Effector memory CD8-positive, alpha-beta T cell (primary cell): ENCODE measurements at regions not wholly inside any gene's neighbourhood (a gene's known extent, or its start where the extent isn't known, plus 50 kb on each side); places are given as distances from the start of the nearest gene placed in this dataset.

ENCODE experiments used
- ATAC-seq: fragments of 150-1000 bp; cut with Tn5 transposase; replicated peaks from 2 replicates; pipeline ENCODE4 v1.10.0; 2021; ENCODE audit warnings: mild to moderate bottlenecking, moderate library complexity
- DNase-seq, 3 experiments: peaks; one replicate each; pipeline ENCODE4 v3.0.0; 2021
- H3K27ac Mint-ChIP-seq, 2 donors: one replicate each; pipeline ENCODE4 v1.8.0; 2022; ENCODE audit warnings: mild to moderate bottlenecking in 2 of 2, mixed read lengths in 2 of 2, moderate library complexity in 2 of 2
- H3K27me3 Mint-ChIP-seq, 2 donors: one replicate each; pipeline ENCODE4 v1.8.0; 2022; ENCODE audit warnings: mixed read lengths in 2 of 2
- H3K36me3 Mint-ChIP-seq: one replicate; pipeline ENCODE4 v1.8.0; 2022; ENCODE audit warnings: mild to moderate bottlenecking, moderate library complexity, mixed read lengths; ENCODE audit not compliant: insufficient read depth
- H3K4me1 Mint-ChIP-seq, 2 donors: one replicate each; pipeline ENCODE4 v1.8.0; 2022; ENCODE audit warnings: low read depth in 2 of 2, mixed read lengths in 2 of 2
- H3K4me3 Mint-ChIP-seq, 2 donors: one replicate each; pipeline ENCODE4 v1.8.0; 2022; ENCODE audit warnings: mild to moderate bottlenecking in 2 of 2, mixed read lengths in 2 of 2, moderate library complexity in 2 of 2
- H3K9me3 Mint-ChIP-seq, 2 donors: one replicate each; pipeline ENCODE4 v1.8.0; 2022; ENCODE audit warnings: mixed read lengths in 2 of 2

- Mint-ChIP-seq H3K4me1 (no peaks in the 10 kb centered on the region), H3K27ac (no peak overlapping the region), H3K36me3 (no peaks in the 10 kb centered on the region), H3K4me3 (no peak overlapping the region), H3K9me3 (no peaks in the 10 kb centered on the region), H3K27me3 (peaks cover 43 to 85% of the 10 kb centered on the region in 2 donors)
- ATAC-seq (no peak), DNase-seq (no peak)
These were observed 191.8 kb upstream of the NECTIN1 start for GRCh38 chr11:119920666-119921387.

GRCh38 chr11:119919656-119920055, 190.7 kb upstream of the NECTIN1 start:
- Mint-ChIP-seq H3K4me3 (no peak overlapping the region), H3K4me1 (no peaks in the 10 kb centered on the region), H3K36me3 (no peaks in the 10 kb centered on the region), H3K9me3 (peaks cover 0 to 7% of the 10 kb centered on the region in 2 donors), H3K27ac (no peak overlapping the region), H3K27me3 (peaks cover 32 to 73% of the 10 kb centered on the region in 2 donors)
- no peak for ATAC-seq
- no peak for DNase-seq

GRCh38 chr11:119918347-119918746, 189.3 kb upstream of the NECTIN1 start:
- Mint-ChIP-seq H3K27ac (no peak overlapping the region), H3K9me3 (peaks cover 0 to 7% of the 10 kb centered on the region in 2 donors), H3K36me3 (no peaks in the 10 kb centered on the region), H3K4me1 (no peaks in the 10 kb centered on the region), H3K27me3 (peaks cover 28 to 60% of the 10 kb centered on the region in 2 donors), H3K4me3 (no peak overlapping the region)
- ATAC-seq (no peak), DNase-seq (no peak)

GRCh38 chr11:119916568-119916967, 187.6 kb upstream of the NECTIN1 start:
- Mint-ChIP-seq H3K27ac (no peak overlapping the region), H3K4me1 (no peaks in the 10 kb centered on the region), H3K27me3 (peaks cover 12 to 42% of the 10 kb centered on the region in 2 donors), H3K9me3 (peaks cover 0 to 7% of the 10 kb centered on the region in 2 donors), H3K36me3 (no peaks in the 10 kb centered on the region), H3K4me3 (no peak overlapping the region)
- ATAC-seq (no peak), DNase-seq (no peak)

GRCh38 chr11:119912229-119912628, 183.2 kb upstream of the NECTIN1 start:
- Mint-ChIP-seq H3K4me1 (no peaks in the 10 kb centered on the region), H3K9me3 (peaks cover 0 to 7% of the 10 kb centered on the region in 2 donors), H3K27me3 (peaks cover 32 to 43% of the 10 kb centered on the region in 2 donors), H3K36me3 (no peaks in the 10 kb centered on the region), H3K4me3 (no peak overlapping the region), H3K27ac (no peak overlapping the region)
- DNase-seq (no peak), ATAC-seq (no peak)

- H3K4me1 Mint-ChIP-seq: no peaks in the 10 kb centered on the region
- peaks cover 0 to 7% of the 10 kb centered on the region in 2 donors for H3K9me3 Mint-ChIP-seq
- H3K4me3 Mint-ChIP-seq: no peak overlapping the region
- peaks cover 35 to 47% of the 10 kb centered on the region in 2 donors for H3K27me3 Mint-ChIP-seq
- no peak overlapping the region for H3K27ac Mint-ChIP-seq
- DNase-seq (no peak), ATAC-seq (no peak)
- H3K36me3 Mint-ChIP-seq: no peaks in the 10 kb centered on the region
These were observed 181.7 kb upstream of the NECTIN1 start for GRCh38 chr11:119910650-119911049.

GRCh38 chr11:119910051-119910450, 181.1 kb upstream of the NECTIN1 start:
- no peak overlapping the region for H3K27ac Mint-ChIP-seq
- no peak for ATAC-seq
- no peak overlapping the region for H3K4me3 Mint-ChIP-seq
- peaks cover 41 to 53% of the 10 kb centered on the region in 2 donors for H3K27me3 Mint-ChIP-seq
- no peaks in the 10 kb centered on the region for H3K4me1 Mint-ChIP-seq
- H3K36me3 Mint-ChIP-seq: no peaks in the 10 kb centered on the region
- peaks cover 0 to 4% of the 10 kb centered on the region in 2 donors for H3K9me3 Mint-ChIP-seq
- DNase-seq: no peak

- no peak overlapping the region for H3K27ac Mint-ChIP-seq
- ATAC-seq: no peak
These were observed 180.5 kb upstream of the NECTIN1 start for GRCh38 chr11:119909495-119909894.

GRCh38 chr11:119909077-119909476, 180.1 kb upstream of the NECTIN1 start:
- peaks cover 41 to 63% of the 10 kb centered on the region in 2 donors for H3K27me3 Mint-ChIP-seq
- H3K9me3 Mint-ChIP-seq: no peaks in the 10 kb centered on the region
- no peak overlapping the region for H3K27ac Mint-ChIP-seq
- ATAC-seq: no peak
- no peak for DNase-seq
- no peaks in the 10 kb centered on the region for H3K4me1 Mint-ChIP-seq
- no peak overlapping the region for H3K4me3 Mint-ChIP-seq
- no peaks in the 10 kb centered on the region for H3K36me3 Mint-ChIP-seq

More at GRCh38 chr11:119909495-119909894, 180.5 kb upstream of the NECTIN1 start:
- H3K4me3 Mint-ChIP-seq: no peak overlapping the region
- no peaks in the 10 kb centered on the region for H3K36me3 Mint-ChIP-seq
- H3K4me1 Mint-ChIP-seq: no peaks in the 10 kb centered on the region
- no peak for DNase-seq
- peaks cover 41 to 59% of the 10 kb centered on the region in 2 donors for H3K27me3 Mint-ChIP-seq
- H3K9me3 Mint-ChIP-seq: no peaks in the 10 kb centered on the region

- no peak overlapping the region for H3K27ac Mint-ChIP-seq
- DNase-seq (no peak), ATAC-seq (no peak)
- H3K4me1 Mint-ChIP-seq: no peaks in the 10 kb centered on the region
- peaks cover 41 to 68% of the 10 kb centered on the region in 2 donors for H3K27me3 Mint-ChIP-seq
- H3K9me3 Mint-ChIP-seq: no peaks in the 10 kb centered on the region
- no peak overlapping the region for H3K4me3 Mint-ChIP-seq
- H3K36me3 Mint-ChIP-seq: no peaks in the 10 kb centered on the region
These were observed 179.5 kb upstream of the NECTIN1 start for GRCh38 chr11:119908573-119908904.

- Mint-ChIP-seq H3K9me3 (no peaks in the 10 kb centered on the region), H3K27me3 (peaks cover 41 to 74% of the 10 kb centered on the region in 2 donors), H3K4me3 (no peak overlapping the region), H3K27ac (no peak overlapping the region), H3K4me1 (no peaks in the 10 kb centered on the region), H3K36me3 (no peaks in the 10 kb centered on the region)
- ATAC-seq: no peak
- DNase-seq: no peak
These were observed 179.0 kb upstream of the NECTIN1 start for GRCh38 chr11:119907878-119908572.

GRCh38 chr11:119907122-119907851, 178.3 kb upstream of the NECTIN1 start:
- H3K4me3 Mint-ChIP-seq: no peak overlapping the region
- H3K27me3 Mint-ChIP-seq: peaks cover 41 to 81% of the 10 kb centered on the region in 2 donors
- DNase-seq: no peak
- H3K9me3 Mint-ChIP-seq: no peaks in the 10 kb centered on the region
- no peaks in the 10 kb centered on the region for H3K4me1 Mint-ChIP-seq
- no peak for ATAC-seq
- H3K27ac Mint-ChIP-seq: no peak overlapping the region
- no peaks in the 10 kb centered on the region for H3K36me3 Mint-ChIP-seq

GRCh38 chr11:119906376-119906775, 177.4 kb upstream of the NECTIN1 start:
- H3K36me3 Mint-ChIP-seq: no peaks in the 10 kb centered on the region
- no peak for DNase-seq
- peaks cover 41 to 90% of the 10 kb centered on the region in 2 donors for H3K27me3 Mint-ChIP-seq
- H3K4me1 Mint-ChIP-seq: no peaks in the 10 kb centered on the region
- no peak overlapping the region for H3K27ac Mint-ChIP-seq
- H3K4me3 Mint-ChIP-seq: no peak overlapping the region
- no peak for ATAC-seq
- no peaks in the 10 kb centered on the region for H3K9me3 Mint-ChIP-seq
